AG09319 (cell line): ENCODE measurements at regions not wholly inside any gene's neighbourhood (a gene's known extent, or its start where the extent isn't known, plus 50 kb on each side); places are given as distances from the start of the nearest gene placed in this dataset.

ENCODE experiments used
- DNase-seq: peaks from one replicate; pipeline ENCODE4 v3.0.0-alpha.2; 2010; ENCODE audit warnings: low read depth; ENCODE audit errors: extremely low read depth
- TF ChIP-seq, protein P1 (sequence below): IDR thresholded peaks from 2 replicates; pipeline ENCODE4 v1.5.1; 2011; ENCODE audit warnings: low read depth, mild to moderate bottlenecking, inconsistent platforms, low read length, moderate library complexity

DNA sequence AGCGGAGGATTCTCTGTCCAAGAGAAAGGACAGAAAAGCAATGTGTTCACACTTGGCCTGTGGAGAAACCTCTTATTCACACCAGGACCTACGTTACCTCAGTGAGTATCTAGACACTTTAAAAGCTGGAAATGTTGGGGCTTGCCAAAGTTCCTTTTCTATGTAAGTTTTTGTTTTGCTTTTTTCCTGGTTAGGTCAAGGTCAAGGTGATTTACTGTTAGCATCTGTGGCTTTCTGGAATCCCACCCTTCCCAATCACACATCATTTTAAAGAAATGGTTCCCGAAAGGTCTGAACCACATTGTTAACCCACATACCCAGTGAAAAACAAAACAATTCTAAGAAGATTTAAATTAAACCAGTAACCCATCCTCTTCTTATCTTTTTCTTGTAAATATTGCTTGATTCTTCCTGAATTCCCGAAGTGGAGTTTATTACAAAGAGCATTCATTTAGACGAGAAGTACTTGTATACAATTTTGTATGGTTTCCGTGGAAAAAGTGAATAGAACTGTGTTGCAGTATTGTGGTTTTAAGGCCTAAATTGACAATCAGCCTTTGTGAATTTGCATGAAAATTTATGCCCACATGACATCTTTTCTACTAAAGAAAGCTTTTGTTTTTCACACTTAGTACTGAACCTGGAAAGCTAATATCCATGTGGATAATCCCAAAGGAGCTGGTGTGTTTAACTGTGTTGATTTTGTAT lies 827.0 kb upstream of the IGFBP3 start:
- TF ChIP-seq, protein P1, sequence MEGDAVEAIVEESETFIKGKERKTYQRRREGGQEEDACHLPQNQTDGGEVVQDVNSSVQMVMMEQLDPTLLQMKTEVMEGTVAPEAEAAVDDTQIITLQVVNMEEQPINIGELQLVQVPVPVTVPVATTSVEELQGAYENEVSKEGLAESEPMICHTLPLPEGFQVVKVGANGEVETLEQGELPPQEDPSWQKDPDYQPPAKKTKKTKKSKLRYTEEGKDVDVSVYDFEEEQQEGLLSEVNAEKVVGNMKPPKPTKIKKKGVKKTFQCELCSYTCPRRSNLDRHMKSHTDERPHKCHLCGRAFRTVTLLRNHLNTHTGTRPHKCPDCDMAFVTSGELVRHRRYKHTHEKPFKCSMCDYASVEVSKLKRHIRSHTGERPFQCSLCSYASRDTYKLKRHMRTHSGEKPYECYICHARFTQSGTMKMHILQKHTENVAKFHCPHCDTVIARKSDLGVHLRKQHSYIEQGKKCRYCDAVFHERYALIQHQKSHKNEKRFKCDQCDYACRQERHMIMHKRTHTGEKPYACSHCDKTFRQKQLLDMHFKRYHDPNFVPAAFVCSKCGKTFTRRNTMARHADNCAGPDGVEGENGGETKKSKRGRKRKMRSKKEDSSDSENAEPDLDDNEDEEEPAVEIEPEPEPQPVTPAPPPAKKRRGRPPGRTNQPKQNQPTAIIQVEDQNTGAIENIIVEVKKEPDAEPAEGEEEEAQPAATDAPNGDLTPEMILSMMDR: no peak
- DNase-seq: no peak

DNA sequence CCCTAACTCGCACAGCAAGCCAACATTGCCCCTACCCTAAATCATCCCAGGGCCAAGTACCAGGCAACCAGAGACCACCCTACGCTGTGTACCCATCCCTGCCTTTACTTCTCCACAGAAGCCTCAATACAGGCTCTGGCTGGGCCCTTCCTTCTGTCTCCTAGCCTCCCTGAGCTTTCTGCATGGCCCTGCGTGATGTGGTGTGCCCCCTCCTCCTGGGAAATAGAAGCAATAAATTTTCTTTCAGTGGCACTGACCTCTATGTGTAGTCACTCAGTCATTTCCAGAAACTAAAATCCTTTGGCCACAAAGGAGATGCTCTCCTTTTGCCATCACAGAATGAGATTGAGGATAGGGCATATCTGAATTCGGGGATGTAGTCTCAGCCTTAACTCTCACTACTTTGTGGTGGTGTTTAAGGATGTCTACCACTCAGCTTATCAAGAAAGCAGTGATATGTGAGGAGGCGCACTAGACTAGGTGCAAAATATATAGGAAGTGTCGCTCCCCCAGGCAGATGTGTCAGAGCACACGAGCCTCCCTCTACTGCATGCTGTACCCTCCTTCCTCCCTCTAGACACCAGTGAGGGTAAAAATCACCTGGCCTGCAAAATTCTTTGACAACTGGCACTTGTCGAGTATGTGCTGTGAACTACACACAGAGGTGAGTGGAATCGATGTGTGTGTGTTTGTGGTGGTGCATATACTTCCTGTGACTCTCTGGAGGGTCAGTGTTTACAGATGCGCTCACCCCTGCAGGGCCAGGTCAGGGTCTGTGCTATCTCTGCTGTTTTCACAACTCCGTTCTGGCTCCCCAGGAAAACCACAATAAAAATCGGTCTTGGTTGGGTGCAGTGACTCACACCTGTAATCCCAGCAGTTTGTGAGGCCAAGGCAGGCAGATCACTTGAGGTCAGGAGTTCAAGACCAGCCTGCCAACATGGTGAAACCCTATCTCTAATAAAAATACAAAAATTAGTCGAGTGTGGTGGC lies 825.9 kb upstream of the IGFBP3 start:
- TF ChIP-seq, protein P1: no peak
- no peak for DNase-seq

DNA sequence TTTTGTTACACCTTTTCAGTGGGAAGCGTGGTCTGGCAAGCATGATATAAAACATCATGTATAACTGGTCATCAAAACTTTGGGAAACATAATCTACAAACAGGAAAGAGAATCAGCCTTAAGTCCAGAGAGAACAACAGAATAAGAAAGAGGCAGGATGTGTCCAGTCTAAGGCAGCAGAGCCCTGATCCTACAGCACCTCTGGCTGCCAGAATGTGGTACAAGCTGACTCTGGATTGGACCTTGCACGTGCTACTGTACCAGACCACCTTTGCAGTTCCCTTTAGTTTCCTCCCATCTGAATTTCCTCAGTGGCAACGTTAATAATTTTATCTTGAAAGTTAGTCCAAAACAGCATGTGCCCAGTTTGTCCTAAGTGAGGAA lies 824.6 kb upstream of the IGFBP3 start:
- TF ChIP-seq, protein P1: peak; percentile 15
- DNase-seq: no peak

DNA sequence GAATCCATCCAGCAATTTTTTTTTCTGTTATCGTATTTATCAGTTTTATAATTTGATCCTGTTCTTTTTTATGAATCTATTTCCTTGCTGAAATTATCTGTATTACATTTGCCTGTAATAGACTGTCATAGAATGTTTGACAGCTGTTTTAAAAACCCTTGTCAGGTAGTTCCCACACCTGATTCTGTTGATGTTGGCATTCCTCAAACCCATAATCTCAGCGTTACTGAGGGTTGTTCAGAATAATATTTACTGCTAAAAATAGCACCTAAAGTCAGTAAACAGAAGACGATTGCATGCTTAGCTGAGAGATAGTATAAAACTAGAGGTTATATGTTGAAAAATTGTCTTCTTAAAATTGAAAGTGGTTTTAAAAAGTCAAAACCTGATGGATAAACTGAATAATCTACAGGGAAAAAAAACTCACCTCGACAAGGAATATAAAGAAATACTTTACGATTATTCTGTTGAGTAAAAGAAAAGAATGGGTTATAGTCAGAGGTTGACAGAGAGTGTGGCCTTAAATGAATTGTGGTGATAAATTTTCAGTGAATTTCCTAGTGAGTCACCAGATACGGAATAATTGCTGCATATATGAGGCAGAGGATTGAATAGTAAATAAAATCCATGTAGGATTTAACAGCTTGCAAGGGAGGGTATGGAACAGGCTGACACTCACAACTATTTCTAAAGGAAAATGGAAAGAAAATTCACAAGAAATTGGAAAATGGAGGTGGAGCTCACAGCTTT lies 824.1 kb upstream of the IGFBP3 start:
- TF ChIP-seq, protein P1: no peak
- no peak for DNase-seq

DNA sequence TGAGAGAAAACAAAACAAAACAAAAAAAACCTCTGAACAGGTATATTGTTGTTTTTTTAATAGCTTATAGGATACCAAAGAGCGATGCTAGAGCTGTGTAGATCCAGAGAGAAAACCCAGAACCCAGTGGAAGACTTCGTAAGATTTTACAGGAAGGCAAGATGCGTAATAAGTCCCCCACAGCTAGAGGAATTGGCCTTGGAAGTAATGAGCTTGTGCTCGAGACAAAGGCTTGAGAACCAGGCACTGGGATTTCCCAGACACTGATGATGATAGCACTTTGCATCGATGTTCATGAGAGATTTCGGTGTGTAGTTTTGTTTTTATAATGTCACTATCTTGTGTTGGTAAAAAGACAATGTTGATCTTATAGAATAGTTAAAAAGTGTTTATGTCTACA lies 821.5 kb upstream of the IGFBP3 start:
- TF ChIP-seq, protein P1: no peak
- no peak for DNase-seq

DNA sequence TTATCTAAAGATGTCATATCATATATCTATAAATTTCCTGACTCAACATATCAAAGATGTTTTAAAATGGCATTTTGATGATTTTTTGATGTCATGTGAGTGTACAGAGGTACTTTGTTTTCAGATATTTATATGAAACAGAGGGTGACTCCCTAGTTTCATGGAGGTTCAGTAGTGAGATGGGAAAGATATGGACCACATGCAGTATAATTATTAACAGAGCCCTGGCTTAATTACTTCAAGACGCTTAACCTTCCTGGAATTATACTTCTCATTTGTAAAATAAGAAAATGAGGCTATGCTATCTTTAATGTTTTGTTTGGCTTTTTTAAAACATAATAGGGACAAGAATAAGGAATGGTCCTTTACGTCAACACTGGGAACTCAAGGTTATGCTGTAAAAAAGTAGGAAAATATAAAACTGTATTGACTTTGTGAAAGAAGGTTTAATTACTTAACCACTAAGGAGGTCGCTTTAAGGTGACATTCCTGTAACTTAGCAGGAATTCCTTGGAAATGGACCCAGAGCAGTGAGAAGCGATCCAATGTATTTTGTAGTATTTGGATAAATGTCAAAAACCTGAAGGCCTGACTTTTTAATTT lies 821.0 kb upstream of the IGFBP3 start:
- DNase-seq: no peak
- TF ChIP-seq, protein P1: no peak
